Sigmoid colon (tissue), 6 donors: ENCODE measurements at regions not wholly inside any gene's neighbourhood (a gene's known extent, or its start where the extent isn't known, plus 50 kb on each side); places are given as distances from the start of the nearest gene placed in this dataset.

ENCODE experiments used
- DNase-seq: peaks from one replicate; pipeline ENCODE4 v3.0.0-alpha.2; 2019
- H3K27ac ChIP-seq, 4 donors: fragments of 200-600 bp; sonication (generic); one replicate each; pipeline ENCODE4 v1.5.1; 2016 to 2019; ENCODE audit warnings: mild to moderate bottlenecking in 1 of 4
- H3K27me3 ChIP-seq, 3 donors: fragments of 200-600 bp; sonication (generic); one replicate each; pipeline ENCODE4 v1.5.1; 2019; ENCODE audit warnings: mild to moderate bottlenecking in 1 of 3
- H3K36me3 ChIP-seq, 4 donors: fragments of 200-600 bp; sonication (generic); one replicate each; pipeline ENCODE4 v1.5.1; 2016 to 2019
- H3K4me1 ChIP-seq, 4 donors: fragments of 200-600 bp; sonication (generic); one replicate each; pipeline ENCODE4 v1.5.1; 2017 to 2019
- H3K4me3 ChIP-seq, 4 donors: fragments of 200-600 bp; sonication (generic); one replicate each; pipeline ENCODE4 v1.5.1; 2017 to 2019; ENCODE audit warnings: mild to moderate bottlenecking in 2 of 4, moderate library complexity in 1 of 4
- H3K9me3 ChIP-seq, 4 donors: fragments of 200-600 bp in 3 of 4; sonication (generic) in 3 of 4; one replicate each; pipeline versions ENCODE4 v1.5.1 to v1.6.1; 2013 to 2019
- CTCF ChIP-seq, 4 experiments: fragments of 450-650 bp in 3 of 4; fragments of 200-600 bp in 1 of 4; IDR thresholded peaks; one replicate each; pipeline ENCODE4 v1.5.1; 2016 to 2019; ENCODE audit warnings: antibody characterized with exemption in 4 of 4, mild to moderate bottlenecking in 3 of 4, moderate library complexity in 2 of 4
- EP300 ChIP-seq, 4 donors: sonication (generic); formaldehyde crosslinking; IDR thresholded peaks; one replicate each; pipeline ENCODE4 v1.6.1; 2017; ENCODE audit warnings: antibody characterized with exemption in 4 of 4
- POLR2A ChIP-seq, 2 donors: fragments of 450-650 bp; IDR thresholded peaks; one replicate each; pipeline ENCODE4 v1.6.1; 2016; ENCODE audit warnings: antibody characterized with exemption in 2 of 2, mild to moderate bottlenecking in 2 of 2, moderate library complexity in 2 of 2
- POLR2AphosphoS5 ChIP-seq, 4 donors: sonication (generic); formaldehyde crosslinking; IDR thresholded peaks; one replicate each; pipeline ENCODE4 v1.6.1; 2017; ENCODE audit warnings: antibody characterized with exemption in 4 of 4
- WGBS, 2 donors: extraction: QIAGEN DNeasy Blood & Tissue Kit; methylation state at CpG; one replicate each; pipeline ENCODE4 v1.1.7; 2013; 5-methylcytosine and 5-hydroxymethylcytosine counted together
- intact Hi-C: fragments of 100-400 bp; cut with DNase I; formaldehyde crosslinking; loops from one replicate; pipeline ENCODE4 v1.15.1; 2023
- donor health status: healthy with polysubstance abuse.
- donor health status: healthy.

GRCh38 chr2:226601881-226602662, 197.5 kb downstream of the IRS1 start:
- H3K27ac ChIP-seq, result no peak overlapping the region
- H3K4me1 ChIP-seq, result peaks cover 0 to 16% (median 4%) of the 10 kb centered on the region in 4 donors
- DNase-seq, result no peak
- 73 to 78% methylated on average over 4 of the region's 4 CpGs for WGBS, 2 donors
- intact Hi-C loops, result no loop called here
- H3K9me3 ChIP-seq, result no peaks in the 10 kb centered on the region
- TF ChIP-seq EP300 (IDR thresholded peaks at IDR 0.05) (no peak), POLR2A (IDR thresholded peaks at IDR 0.05) (no peak)
- H3K36me3 ChIP-seq, result no peaks in the 10 kb centered on the region
- H3K27me3 ChIP-seq, result no peaks in the 10 kb centered on the region
- H3K4me3 ChIP-seq, result no peak overlapping the region

- TF ChIP-seq CTCF (IDR thresholded peaks at IDR 0.05) (no peak), EP300 (IDR thresholded peaks at IDR 0.05) (no peak), POLR2AphosphoS5 (IDR thresholded peaks at IDR 0.05) (no peak), POLR2A (IDR thresholded peaks at IDR 0.05) (no peak)
- 90 to 91% methylated on average over 5 of the region's 5 CpGs for WGBS, 2 donors
- peaks cover 0 to 16% (median 4%) of the 10 kb centered on the region in 4 donors for H3K4me1 ChIP-seq
- no peaks in the 10 kb centered on the region for H3K36me3 ChIP-seq
- no peak overlapping the region for H3K4me3 ChIP-seq
- intact Hi-C loops, result no loop called here
- no peaks in the 10 kb centered on the region for H3K27me3 ChIP-seq
- no peak for DNase-seq
- no peak overlapping the region for H3K27ac ChIP-seq
- no peaks in the 10 kb centered on the region for H3K9me3 ChIP-seq
These were observed 198.8 kb downstream of the IRS1 start for GRCh38 chr2:226600802-226601201.

- no peak for DNase-seq
- Histone ChIP-seq H3K4me1 (peaks cover 0 to 16% (median 4%) of the 10 kb centered on the region in 4 donors), H3K27me3 (no peaks in the 10 kb centered on the region), H3K9me3 (no peaks in the 10 kb centered on the region), H3K4me3 (no peak overlapping the region), H3K36me3 (no peaks in the 10 kb centered on the region), H3K27ac (no peak overlapping the region)
- 84 to 93% methylated on average over 5 of the region's 5 CpGs for WGBS, 2 donors
- intact Hi-C loops, result no loop called here
- TF ChIP-seq EP300 (IDR thresholded peaks at IDR 0.05) (no peak), POLR2AphosphoS5 (IDR thresholded peaks at IDR 0.05) (no peak), POLR2A (IDR thresholded peaks at IDR 0.05) (no peak), CTCF (IDR thresholded peaks at IDR 0.05) (no peak)
These were observed 199.4 kb downstream of the IRS1 start for GRCh38 chr2:226600184-226600583.

GRCh38 chr2:226589043-226589442, 210.6 kb downstream of the IRS1 start:
- Histone ChIP-seq H3K4me3 (no peak overlapping the region), H3K27ac (no peak overlapping the region), H3K9me3 (peaks cover 0 to 7% (median 4%) of the 10 kb centered on the region in 4 donors), H3K27me3 (no peaks in the 10 kb centered on the region), H3K36me3 (no peaks in the 10 kb centered on the region), H3K4me1 (peaks cover 0 to 5% (median 2%) of the 10 kb centered on the region in 4 donors)
- intact Hi-C loops, result no loop called here
- TF ChIP-seq EP300 (IDR thresholded peaks at IDR 0.05) (no peak), CTCF (IDR thresholded peaks at IDR 0.05) (no peak), POLR2A (IDR thresholded peaks at IDR 0.05) (no peak), POLR2AphosphoS5 (IDR thresholded peaks at IDR 0.05) (no peak)
- no peak for DNase-seq

- Histone ChIP-seq H3K4me3 (no peak overlapping the region), H3K27me3 (no peaks in the 10 kb centered on the region), H3K4me1 (peaks cover 0 to 29% (median 22%) of the 10 kb centered on the region in 4 donors), H3K9me3 (peaks cover 0 to 7% (median 4%) of the 10 kb centered on the region in 4 donors), H3K27ac (peak overlapping the region in 1 of 4 donors; percentile 56), H3K36me3 (no peaks in the 10 kb centered on the region)
- no peak for DNase-seq
- WGBS, 2 donors, result 71 to 74% methylated on average over 1 of the region's 1 CpG
- intact Hi-C loops, result no loop called here
- TF ChIP-seq POLR2AphosphoS5 (IDR thresholded peaks at IDR 0.05) (no peak), EP300 (IDR thresholded peaks at IDR 0.05) (no peak), POLR2A (IDR thresholded peaks at IDR 0.05) (no peak), CTCF (IDR thresholded peaks at IDR 0.05) (no peak)
These were observed 214.5 kb downstream of the IRS1 start for GRCh38 chr2:226585130-226585561.
